ENCODE measurements at regions not wholly inside any gene's neighbourhood (a gene's known extent, or its start where the extent isn't known, plus 50 kb on each side); places are given as distances from the start of the nearest gene placed in this dataset.

GRCh38 chr3:132167870-132168269 is 133.1 kb upstream of the CPNE4 start:
- Histone ChIP-seq H3K27ac (ENCODE audit: low read depth in 1 of 2, low read length in 1 of 2) (no peak overlapping the region), H3K4me1 (ENCODE audit: control insufficient read depth in 2 of 2, insufficient read depth in 2 of 2, low read length in 2 of 2) (no peaks in the 10 kb centered on the region), H3K4me3 (ENCODE audit: low read length in 2 of 2) (no peak overlapping the region), H3K27me3 (ENCODE audit: control insufficient read depth in 2 of 2, insufficient read depth in 1 of 2, low read length in 1 of 2) (no peaks in the 10 kb centered on the region), H3K36me3 (ENCODE audit: control insufficient read depth in 2 of 2, insufficient read depth in 2 of 2, low read length in 1 of 2) (no peaks in the 10 kb centered on the region), H3K9me3 (ENCODE audit: control insufficient read depth in 2 of 2, insufficient read depth in 1 of 2, low read length in 1 of 2) (no peaks in the 10 kb centered on the region)
- WGBS: 84% methylated on average over 5 of the region's 5 CpGs
- DNase-seq (ENCODE audit: low read depth in 6 of 9, low spot score in 9 of 9): no peak

DNA sequence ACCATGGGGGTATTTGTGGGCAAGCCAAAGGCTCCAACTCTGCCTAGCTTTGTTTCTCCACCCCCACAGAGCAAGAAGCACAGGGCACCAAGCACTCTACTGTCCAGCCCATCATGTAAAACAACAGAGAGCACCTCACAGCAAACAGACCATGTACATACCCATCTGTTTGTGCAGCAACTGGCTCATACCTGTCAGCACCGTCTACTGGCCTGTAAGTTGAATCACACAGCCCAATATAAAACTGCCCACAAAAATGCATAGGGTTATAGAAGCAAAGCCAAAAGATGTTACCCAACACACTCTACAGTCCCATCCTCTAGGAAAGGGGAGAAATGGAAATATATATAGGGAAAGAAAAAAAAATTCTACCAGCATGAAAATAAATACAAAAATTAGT is 139.7 kb upstream of the CPNE4 start:
- no peaks in the 10 kb centered on the region for H3K36me3 ChIP-seq (ENCODE audit: control insufficient read depth in 2 of 2, insufficient read depth in 2 of 2, low read length in 1 of 2)
- no peaks in the 10 kb centered on the region for H3K4me1 ChIP-seq (ENCODE audit: control insufficient read depth in 2 of 2, insufficient read depth in 2 of 2, low read length in 2 of 2)
- 86% methylated on average over 1 of the region's 1 CpG for WGBS
- DNase-seq (ENCODE audit: low read depth in 6 of 9, low spot score in 9 of 9): no peak
- H3K4me3 ChIP-seq (ENCODE audit: low read length in 2 of 2): no peak overlapping the region
- no peaks in the 10 kb centered on the region for H3K9me3 ChIP-seq (ENCODE audit: control insufficient read depth in 2 of 2, insufficient read depth in 1 of 2, low read length in 1 of 2)
- H3K27me3 ChIP-seq (ENCODE audit: control insufficient read depth in 2 of 2, insufficient read depth in 1 of 2, low read length in 1 of 2): no peaks in the 10 kb centered on the region
- no peak overlapping the region for H3K27ac ChIP-seq (ENCODE audit: low read depth in 1 of 2, low read length in 1 of 2)

GRCh38 chr3:132180337-132180791 is 136.8 kb upstream of the ACP3 start:
- Histone ChIP-seq H3K4me3 (ENCODE audit: low read length in 2 of 2) (no peak overlapping the region), H3K9me3 (ENCODE audit: control insufficient read depth in 2 of 2, insufficient read depth in 1 of 2, low read length in 1 of 2) (no peaks in the 10 kb centered on the region), H3K4me1 (ENCODE audit: control insufficient read depth in 2 of 2, insufficient read depth in 2 of 2, low read length in 2 of 2) (no peaks in the 10 kb centered on the region), H3K36me3 (ENCODE audit: control insufficient read depth in 2 of 2, insufficient read depth in 2 of 2, low read length in 1 of 2) (no peaks in the 10 kb centered on the region), H3K27ac (ENCODE audit: low read depth in 1 of 2, low read length in 1 of 2) (no peak overlapping the region), H3K27me3 (ENCODE audit: control insufficient read depth in 2 of 2, insufficient read depth in 1 of 2, low read length in 1 of 2) (no peaks in the 10 kb centered on the region)
- DNase-seq (ENCODE audit: low read depth in 6 of 9, low spot score in 9 of 9): peak in 7 of 9 donors; percentile 1 to 56 (median 9)
- WGBS: 3% methylated on average over 3 of the region's 3 CpGs

- no peak for DNase-seq (ENCODE audit: low read depth in 6 of 9, low spot score in 9 of 9)
- 88% methylated on average over 1 of the region's 1 CpG for WGBS
- Histone ChIP-seq H3K4me1 (ENCODE audit: control insufficient read depth in 2 of 2, insufficient read depth in 2 of 2, low read length in 2 of 2) (no peaks in the 10 kb centered on the region), H3K36me3 (ENCODE audit: control insufficient read depth in 2 of 2, insufficient read depth in 2 of 2, low read length in 1 of 2) (no peaks in the 10 kb centered on the region), H3K27me3 (ENCODE audit: control insufficient read depth in 2 of 2, insufficient read depth in 1 of 2, low read length in 1 of 2) (no peaks in the 10 kb centered on the region), H3K27ac (ENCODE audit: low read depth in 1 of 2, low read length in 1 of 2) (no peak overlapping the region), H3K9me3 (ENCODE audit: control insufficient read depth in 2 of 2, insufficient read depth in 1 of 2, low read length in 1 of 2) (no peaks in the 10 kb centered on the region), H3K4me3 (ENCODE audit: low read length in 2 of 2) (no peak overlapping the region)
Measured at GRCh38 chr3:132183811-132184210, 133.4 kb upstream of the ACP3 start.

DNA sequence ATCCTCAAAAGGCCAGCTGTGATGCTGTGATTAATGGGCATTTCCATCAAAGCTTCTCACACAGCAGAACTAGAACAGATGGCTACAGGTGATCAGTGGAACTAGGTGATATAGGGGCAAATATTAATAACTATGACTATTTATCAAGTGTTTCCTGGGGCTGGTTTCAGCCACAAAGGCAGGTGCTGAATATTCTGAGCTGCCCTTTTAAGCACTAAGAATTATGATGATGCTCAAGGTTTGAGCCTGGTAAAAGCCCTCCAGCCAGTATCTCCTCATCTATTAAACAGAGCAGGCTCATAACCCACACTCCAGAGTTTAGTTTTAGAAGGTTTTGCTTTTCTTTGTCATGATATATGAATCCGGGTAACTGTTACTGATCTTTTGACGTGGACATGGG is 129.5 kb upstream of the ACP3 start:
- DNase-seq (ENCODE audit: low read depth in 6 of 9, low spot score in 9 of 9): no peak
- Histone ChIP-seq H3K27me3 (ENCODE audit: control insufficient read depth in 2 of 2, insufficient read depth in 1 of 2, low read length in 1 of 2) (no peaks in the 10 kb centered on the region), H3K36me3 (ENCODE audit: control insufficient read depth in 2 of 2, insufficient read depth in 2 of 2, low read length in 1 of 2) (no peaks in the 10 kb centered on the region), H3K4me3 (ENCODE audit: low read length in 2 of 2) (no peak overlapping the region), H3K4me1 (ENCODE audit: control insufficient read depth in 2 of 2, insufficient read depth in 2 of 2, low read length in 2 of 2) (no peaks in the 10 kb centered on the region), H3K27ac (ENCODE audit: low read depth in 1 of 2, low read length in 1 of 2) (no peak overlapping the region), H3K9me3 (ENCODE audit: control insufficient read depth in 2 of 2, insufficient read depth in 1 of 2, low read length in 1 of 2) (no peaks in the 10 kb centered on the region)
- 91% methylated on average over 2 of the region's 2 CpGs for WGBS

GRCh38 chr3:132189601-132190000 is 127.6 kb upstream of the ACP3 start:
- no peaks in the 10 kb centered on the region for H3K9me3 ChIP-seq (ENCODE audit: control insufficient read depth in 2 of 2, insufficient read depth in 1 of 2, low read length in 1 of 2)
- 33% methylated on average over 3 of the region's 3 CpGs for WGBS

GRCh38 chr3:132196113-132196512 is 121.1 kb upstream of the ACP3 start:
- Histone ChIP-seq H3K27me3 (ENCODE audit: control insufficient read depth in 2 of 2, insufficient read depth in 1 of 2, low read length in 1 of 2) (no peaks in the 10 kb centered on the region), H3K4me3 (ENCODE audit: low read length in 2 of 2) (no peak overlapping the region), H3K4me1 (ENCODE audit: control insufficient read depth in 2 of 2, insufficient read depth in 2 of 2, low read length in 2 of 2) (no peaks in the 10 kb centered on the region), H3K9me3 (ENCODE audit: control insufficient read depth in 2 of 2, insufficient read depth in 1 of 2, low read length in 1 of 2) (no peaks in the 10 kb centered on the region), H3K27ac (ENCODE audit: low read depth in 1 of 2, low read length in 1 of 2) (no peak overlapping the region), H3K36me3 (ENCODE audit: control insufficient read depth in 2 of 2, insufficient read depth in 2 of 2, low read length in 1 of 2) (no peaks in the 10 kb centered on the region)
- no peak for DNase-seq (ENCODE audit: low read depth in 6 of 9, low spot score in 9 of 9)
- WGBS: 100% methylated on average over 1 of the region's 1 CpG

More at GRCh38 chr3:132189601-132190000, 127.6 kb upstream of the ACP3 start:
- Histone ChIP-seq H3K27ac (ENCODE audit: low read depth in 1 of 2, low read length in 1 of 2) (no peak overlapping the region), H3K4me1 (ENCODE audit: control insufficient read depth in 2 of 2, insufficient read depth in 2 of 2, low read length in 2 of 2) (no peaks in the 10 kb centered on the region), H3K36me3 (ENCODE audit: control insufficient read depth in 2 of 2, insufficient read depth in 2 of 2, low read length in 1 of 2) (no peaks in the 10 kb centered on the region), H3K27me3 (ENCODE audit: control insufficient read depth in 2 of 2, insufficient read depth in 1 of 2, low read length in 1 of 2) (no peaks in the 10 kb centered on the region), H3K4me3 (ENCODE audit: low read length in 2 of 2) (no peak overlapping the region)
- DNase-seq (ENCODE audit: low read depth in 6 of 9, low spot score in 9 of 9): no peak

DNA sequence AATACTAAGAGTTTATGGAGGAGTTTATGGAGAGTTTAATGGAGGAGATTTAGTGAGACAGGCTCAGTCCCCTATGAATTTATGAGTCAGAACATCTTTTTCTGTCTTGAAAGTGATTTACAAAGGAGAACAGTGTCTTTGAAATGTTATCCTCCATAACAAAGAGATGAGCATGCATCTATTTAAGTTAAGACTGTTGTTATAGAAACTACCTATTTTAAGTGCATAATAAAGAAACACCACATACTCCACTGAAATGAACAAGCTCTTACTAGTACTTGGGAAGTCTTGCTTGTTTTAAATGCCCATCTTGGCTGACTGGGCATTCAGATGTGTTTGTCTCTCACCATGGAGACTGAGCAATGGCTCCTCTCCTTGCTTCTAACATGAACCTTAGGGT is 118.7 kb upstream of the ACP3 start:
- no peak overlapping the region for H3K27ac ChIP-seq (ENCODE audit: low read depth in 1 of 2, low read length in 1 of 2)
- no peaks in the 10 kb centered on the region for H3K4me1 ChIP-seq (ENCODE audit: control insufficient read depth in 2 of 2, insufficient read depth in 2 of 2, low read length in 2 of 2)
- no peaks in the 10 kb centered on the region for H3K36me3 ChIP-seq (ENCODE audit: control insufficient read depth in 2 of 2, insufficient read depth in 2 of 2, low read length in 1 of 2)
- DNase-seq (ENCODE audit: low read depth in 6 of 9, low spot score in 9 of 9): no peak
- no peaks in the 10 kb centered on the region for H3K27me3 ChIP-seq (ENCODE audit: control insufficient read depth in 2 of 2, insufficient read depth in 1 of 2, low read length in 1 of 2)
- H3K9me3 ChIP-seq (ENCODE audit: control insufficient read depth in 2 of 2, insufficient read depth in 1 of 2, low read length in 1 of 2): no peaks in the 10 kb centered on the region
- no peak overlapping the region for H3K4me3 ChIP-seq (ENCODE audit: low read length in 2 of 2)

DNA sequence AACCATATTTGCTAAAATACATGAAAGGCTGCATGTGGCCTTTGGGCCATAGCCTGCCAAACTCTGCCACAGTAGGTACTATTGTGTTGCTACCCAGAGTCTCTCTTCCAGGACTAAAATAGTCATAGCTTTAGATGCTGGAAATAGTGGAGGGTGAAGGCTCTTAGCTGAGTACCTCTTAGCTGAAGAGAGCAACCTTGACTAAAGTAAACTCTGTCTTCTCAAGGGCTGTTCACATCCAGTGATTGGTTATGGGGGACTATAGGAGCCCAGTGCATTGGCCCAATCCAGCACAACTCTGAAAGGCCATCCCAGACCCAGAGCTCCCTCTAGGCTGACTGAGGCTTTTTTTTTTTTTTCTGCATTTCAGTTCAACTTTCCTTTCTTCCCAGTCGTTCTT is 117.8 kb upstream of the ACP3 start:
- no peak overlapping the region for H3K27ac ChIP-seq (ENCODE audit: low read depth in 1 of 2, low read length in 1 of 2)
- no peak for DNase-seq (ENCODE audit: low read depth in 6 of 9, low spot score in 9 of 9)
- 78% methylated on average over 1 of the region's 1 CpG for WGBS
- H3K36me3 ChIP-seq (ENCODE audit: control insufficient read depth in 2 of 2, insufficient read depth in 2 of 2, low read length in 1 of 2): no peaks in the 10 kb centered on the region
- no peaks in the 10 kb centered on the region for H3K4me1 ChIP-seq (ENCODE audit: control insufficient read depth in 2 of 2, insufficient read depth in 2 of 2, low read length in 2 of 2)
- no peak overlapping the region for H3K4me3 ChIP-seq (ENCODE audit: low read length in 2 of 2)
- no peaks in the 10 kb centered on the region for H3K9me3 ChIP-seq (ENCODE audit: control insufficient read depth in 2 of 2, insufficient read depth in 1 of 2, low read length in 1 of 2)
- no peaks in the 10 kb centered on the region for H3K27me3 ChIP-seq (ENCODE audit: control insufficient read depth in 2 of 2, insufficient read depth in 1 of 2, low read length in 1 of 2)

GRCh38 chr3:132202586-132202985 is 114.6 kb upstream of the ACP3 start:
- Histone ChIP-seq H3K27ac (ENCODE audit: low read depth in 1 of 2, low read length in 1 of 2) (no peak overlapping the region), H3K9me3 (ENCODE audit: control insufficient read depth in 2 of 2, insufficient read depth in 1 of 2, low read length in 1 of 2) (no peaks in the 10 kb centered on the region), H3K27me3 (ENCODE audit: control insufficient read depth in 2 of 2, insufficient read depth in 1 of 2, low read length in 1 of 2) (no peaks in the 10 kb centered on the region), H3K4me3 (ENCODE audit: low read length in 2 of 2) (no peak overlapping the region), H3K4me1 (ENCODE audit: control insufficient read depth in 2 of 2, insufficient read depth in 2 of 2, low read length in 2 of 2) (no peaks in the 10 kb centered on the region), H3K36me3 (ENCODE audit: control insufficient read depth in 2 of 2, insufficient read depth in 2 of 2, low read length in 1 of 2) (no peaks in the 10 kb centered on the region)
- DNase-seq (ENCODE audit: low read depth in 6 of 9, low spot score in 9 of 9): no peak
- WGBS: 84% methylated on average over 3 of the region's 3 CpGs
